Duodenal mucosa (tissue), 2 donors: ENCODE measurements at regions not wholly inside any gene's neighbourhood (a gene's known extent, or its start where the extent isn't known, plus 50 kb on each side); places are given as distances from the start of the nearest gene placed in this dataset.

Experiments
- H3K27ac ChIP-seq: one replicate; pipeline ENCODE4 v1.7.0; 2013; ENCODE audit warnings: low read depth, low read length
- H3K27me3 ChIP-seq, 2 donors: one replicate each; pipeline ENCODE4 v1.7.0; 2013; ENCODE audit warnings: low read length in 2 of 2, control low read depth in 1 of 2; ENCODE audit not compliant: insufficient read depth in 2 of 2, control insufficient read depth in 1 of 2
- H3K36me3 ChIP-seq, 2 donors: one replicate each; pipeline ENCODE4 v1.7.0; 2013; ENCODE audit warnings: low read length in 2 of 2, control low read depth in 1 of 2; ENCODE audit not compliant: insufficient read depth in 2 of 2, control insufficient read depth in 1 of 2
- H3K4me1 ChIP-seq, 2 donors: one replicate each; pipeline ENCODE4 v1.7.0; 2013; ENCODE audit warnings: low read length in 2 of 2, control low read depth in 1 of 2; ENCODE audit not compliant: insufficient read depth in 2 of 2, control insufficient read depth in 1 of 2
- H3K4me3 ChIP-seq, 2 donors: one replicate each; pipeline ENCODE4 v1.7.0; 2013; ENCODE audit warnings: low read length in 2 of 2, low read depth in 1 of 2
- H3K9ac ChIP-seq, 2 donors: one replicate each; pipeline ENCODE4 v1.7.0; 2013; ENCODE audit warnings: low read length in 2 of 2, low read depth in 1 of 2
- H3K9me3 ChIP-seq, 2 donors: one replicate each; pipeline ENCODE4 v1.7.0; 2013; ENCODE audit warnings: low read length in 2 of 2, control low read depth in 1 of 2; ENCODE audit not compliant: control insufficient read depth in 1 of 2

- no peaks in the 10 kb centered on the region for H3K27me3 ChIP-seq
- H3K27ac ChIP-seq: no peak overlapping the region
- no peaks in the 10 kb centered on the region for H3K9me3 ChIP-seq
- no peak overlapping the region for H3K9ac ChIP-seq
- no peak overlapping the region for H3K4me3 ChIP-seq
- no peaks in the 10 kb centered on the region for H3K4me1 ChIP-seq
- H3K36me3 ChIP-seq: no peaks in the 10 kb centered on the region
These were observed 491.3 kb upstream of the MKI67 start for GRCh38 chr10:128617532-128617931.

GRCh38 chr10:128622706-128623105 lies 496.5 kb upstream of the MKI67 start:
- H3K4me3 ChIP-seq: no peak overlapping the region
- no peaks in the 10 kb centered on the region for H3K27me3 ChIP-seq
- H3K27ac ChIP-seq: no peak overlapping the region
- no peak overlapping the region for H3K9ac ChIP-seq
- no peaks in the 10 kb centered on the region for H3K36me3 ChIP-seq
- no peaks in the 10 kb centered on the region for H3K4me1 ChIP-seq
- H3K9me3 ChIP-seq: no peaks in the 10 kb centered on the region

- Histone ChIP-seq H3K27ac (no peak overlapping the region), H3K36me3 (no peaks in the 10 kb centered on the region), H3K4me3 (no peak overlapping the region), H3K9ac (no peak overlapping the region), H3K27me3 (no peaks in the 10 kb centered on the region), H3K9me3 (no peaks in the 10 kb centered on the region), H3K4me1 (no peaks in the 10 kb centered on the region)
These were observed 497.6 kb upstream of the MKI67 start for GRCh38 chr10:128623776-128624175.

GRCh38 chr10:128624656-128625530 lies 498.7 kb upstream of the MKI67 start:
- no peak overlapping the region for H3K27ac ChIP-seq
- no peak overlapping the region for H3K9ac ChIP-seq
- no peaks in the 10 kb centered on the region for H3K36me3 ChIP-seq
- no peaks in the 10 kb centered on the region for H3K4me1 ChIP-seq
- no peak overlapping the region for H3K4me3 ChIP-seq
- no peaks in the 10 kb centered on the region for H3K27me3 ChIP-seq
- H3K9me3 ChIP-seq: no peaks in the 10 kb centered on the region

- Histone ChIP-seq H3K27ac (no peak overlapping the region), H3K36me3 (no peaks in the 10 kb centered on the region), H3K4me1 (no peaks in the 10 kb centered on the region), H3K9me3 (no peaks in the 10 kb centered on the region), H3K9ac (no peak overlapping the region), H3K27me3 (no peaks in the 10 kb centered on the region), H3K4me3 (no peak overlapping the region)
These were observed 499.7 kb upstream of the MKI67 start for GRCh38 chr10:128625926-128626325.

- no peaks in the 10 kb centered on the region for H3K27me3 ChIP-seq
- H3K27ac ChIP-seq: no peak overlapping the region
- no peaks in the 10 kb centered on the region for H3K36me3 ChIP-seq
- no peak overlapping the region for H3K9ac ChIP-seq
- no peak overlapping the region for H3K4me3 ChIP-seq
- no peaks in the 10 kb centered on the region for H3K4me1 ChIP-seq
- no peaks in the 10 kb centered on the region for H3K9me3 ChIP-seq
These were observed 500.3 kb upstream of the MKI67 start for GRCh38 chr10:128626397-128627000.

GRCh38 chr10:128627811-128628210 lies 501.6 kb upstream of the MKI67 start:
- Histone ChIP-seq H3K4me1 (no peaks in the 10 kb centered on the region), H3K27ac (no peak overlapping the region), H3K27me3 (no peaks in the 10 kb centered on the region), H3K4me3 (no peak overlapping the region), H3K9ac (no peak overlapping the region), H3K36me3 (no peaks in the 10 kb centered on the region), H3K9me3 (no peaks in the 10 kb centered on the region)

GRCh38 chr10:128628252-128628651 lies 502.0 kb upstream of the MKI67 start:
- Histone ChIP-seq H3K4me3 (no peak overlapping the region), H3K27me3 (no peaks in the 10 kb centered on the region), H3K9ac (no peak overlapping the region), H3K9me3 (no peaks in the 10 kb centered on the region), H3K36me3 (no peaks in the 10 kb centered on the region), H3K4me1 (no peaks in the 10 kb centered on the region), H3K27ac (no peak overlapping the region)

- no peaks in the 10 kb centered on the region for H3K9me3 ChIP-seq
- no peak overlapping the region for H3K9ac ChIP-seq
- H3K36me3 ChIP-seq: no peaks in the 10 kb centered on the region
- no peak overlapping the region for H3K4me3 ChIP-seq
- H3K27ac ChIP-seq: no peak overlapping the region
- H3K4me1 ChIP-seq: no peaks in the 10 kb centered on the region
- H3K27me3 ChIP-seq: no peaks in the 10 kb centered on the region
These were observed 503.2 kb upstream of the MKI67 start for GRCh38 chr10:128629111-128630096.
